ENCODE measurements at regions not wholly inside any gene's neighbourhood (a gene's known extent, or its start where the extent isn't known, plus 50 kb on each side); places are given as distances from the start of the nearest gene placed in this dataset.

DNA sequence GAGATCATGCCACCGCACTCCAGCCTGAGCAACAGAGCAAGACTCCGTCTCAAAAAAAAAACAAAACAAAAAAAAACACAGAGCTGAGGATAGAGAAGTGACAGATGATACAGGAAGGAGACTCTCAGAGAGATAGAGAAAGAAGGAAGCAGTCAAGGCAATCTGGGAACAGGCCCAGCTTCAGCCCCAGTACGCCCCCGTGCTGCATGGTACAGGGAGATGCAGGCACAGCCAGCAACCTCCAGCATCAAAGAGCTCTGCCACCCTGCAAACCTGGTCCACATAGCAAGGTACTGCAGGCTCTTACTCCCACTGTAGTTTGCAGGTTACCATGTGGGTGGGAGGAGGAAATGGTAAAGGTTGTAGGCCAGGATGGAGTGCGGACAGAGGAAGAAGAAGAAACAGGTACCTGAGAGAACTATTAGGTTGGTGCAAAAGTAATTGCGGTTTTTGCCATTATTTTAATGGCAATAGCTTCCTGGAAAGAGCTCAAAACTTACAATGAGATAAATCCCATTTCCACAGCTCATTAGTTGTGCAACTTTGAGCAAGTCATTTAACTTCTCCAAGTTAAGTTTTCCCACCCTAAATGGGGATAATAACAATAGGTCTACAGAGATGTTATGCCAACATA is 253.0 kb downstream of the ARRDC4 start:
- TF ChIP-seq CTCF (conservative IDR thresholded peaks at IDR 0.05): no peak
- TF ChIP-seq ZFX (IDR thresholded peaks at IDR 0.05): no peak
